Kidney (tissue), 13 donors: ENCODE measurements at regions not wholly inside any gene's neighbourhood (a gene's known extent, or its start where the extent isn't known, plus 50 kb on each side); places are given as distances from the start of the nearest gene placed in this dataset.

Experiments
- DNase-seq, 5 donors: peaks; one replicate each; pipeline ENCODE4 v3.0.0-alpha.2; 2013 to 2020
- FAIRE-seq: peaks from 2 replicates; lab custom pipeline; 2012; peaks lifted over from hg19 to GRCh38; lab: Jason Lieb, UNC
- H3K27ac ChIP-seq, 2 donors: one replicate each; pipeline ENCODE4 v1.7.0; 2013; ENCODE audit warnings: low read depth in 2 of 2, low read length in 2 of 2, inconsistent platforms in 1 of 2
- H3K27me3 ChIP-seq: one replicate; pipeline ENCODE4 v1.7.1; 2013; ENCODE audit warnings: low read length, inconsistent platforms; ENCODE audit not compliant: control insufficient read depth, insufficient read depth
- H3K36me3 ChIP-seq, 3 donors: one replicate each; pipeline versions ENCODE4 v1.7.0 to v1.7.1; 2013; ENCODE audit warnings: low read length in 3 of 3, control low read depth in 1 of 3, inconsistent platforms in 1 of 3; ENCODE audit not compliant: insufficient read depth in 3 of 3, control insufficient read depth in 2 of 3
- H3K4me1 ChIP-seq, 3 donors: one replicate each; pipeline versions ENCODE4 v1.7.0 to v1.7.1; 2013; ENCODE audit warnings: low read length in 3 of 3, inconsistent platforms in 1 of 3, low read depth in 1 of 3; ENCODE audit not compliant: control insufficient read depth in 2 of 3, insufficient read depth in 2 of 3
- H3K4me3 ChIP-seq, 3 donors: one replicate each; pipeline versions ENCODE4 v1.7.0 to v1.8.1; 2013; ENCODE audit warnings: low read length in 3 of 3, control low read depth in 1 of 3, inconsistent platforms in 1 of 3
- H3K9ac ChIP-seq, 3 donors: one replicate each; pipeline versions ENCODE4 v1.7.0 to v1.7.1; 2013; ENCODE audit warnings: low read length in 3 of 3, control low read depth in 1 of 3, inconsistent platforms in 1 of 3
- H3K9me3 ChIP-seq, 3 donors: one replicate each; pipeline versions ENCODE4 v1.7.0 to v1.7.1; 2013; ENCODE audit warnings: low read length in 3 of 3, control low read depth in 1 of 3, inconsistent platforms in 1 of 3; ENCODE audit not compliant: control insufficient read depth in 2 of 3, insufficient read depth in 1 of 3
- CTCF ChIP-seq: IDR thresholded peaks from 3 replicates; pipeline ENCODE4 v1.5.1; 2012; ENCODE audit warnings: mild to moderate bottlenecking, moderate library complexity, borderline replicate concordance; ENCODE audit not compliant: insufficient read depth; ENCODE audit errors: extremely low read depth
- intact Hi-C: fragments of 100-400 bp; cut with DNase I; formaldehyde crosslinking; loops from one replicate; pipeline ENCODE4 v1.11.1; 2022
- donor health status: control.
- donor health status: control.
- donor health status: control.
- donor health status: control.
- donor health status: control.
- donor health status: DM: yes; HTN: yes; CAD: no.
- donor health status: Normal renal cell carcinoma (clear cell type).

GRCh38 chr6:133704371-133704770, 184.5 kb upstream of the TCF21 start:
- DNase-seq (no peak), FAIRE-seq (no peak)
- H3K27me3 ChIP-seq: no peaks in the 10 kb centered on the region
- no peak overlapping the region for H3K4me3 ChIP-seq
- intact Hi-C loops: no loop called here
- no peak overlapping the region for H3K9ac ChIP-seq
- no peaks in the 10 kb centered on the region for H3K9me3 ChIP-seq
- no peak for TF ChIP-seq CTCF
- no peaks in the 10 kb centered on the region for H3K36me3 ChIP-seq
- H3K4me1 ChIP-seq: no peaks in the 10 kb centered on the region
- H3K27ac ChIP-seq: no peak overlapping the region

GRCh38 chr6:133705066-133705465, 183.8 kb upstream of the TCF21 start:
- intact Hi-C loops: no loop called here
- no peaks in the 10 kb centered on the region for H3K9me3 ChIP-seq
- H3K4me1 ChIP-seq: no peaks in the 10 kb centered on the region
- no peak overlapping the region for H3K27ac ChIP-seq
- no peak for TF ChIP-seq CTCF
- H3K4me3 ChIP-seq: no peak overlapping the region
- no peak overlapping the region for H3K9ac ChIP-seq
- no peaks in the 10 kb centered on the region for H3K36me3 ChIP-seq
- H3K27me3 ChIP-seq: no peaks in the 10 kb centered on the region
- FAIRE-seq (peak; percentile 19), DNase-seq (peak in 1 of 5 donors; percentile 31)

GRCh38 chr6:133705731-133706130, 183.2 kb upstream of the TCF21 start:
- no peak overlapping the region for H3K4me3 ChIP-seq
- intact Hi-C loops: no loop called here
- no peaks in the 10 kb centered on the region for H3K4me1 ChIP-seq
- DNase-seq: no peak
- no peak overlapping the region for H3K27ac ChIP-seq
- H3K36me3 ChIP-seq: no peaks in the 10 kb centered on the region
- H3K9ac ChIP-seq: no peak overlapping the region
- no peak for FAIRE-seq
- no peak for TF ChIP-seq CTCF
- H3K9me3 ChIP-seq: no peaks in the 10 kb centered on the region
- no peaks in the 10 kb centered on the region for H3K27me3 ChIP-seq

GRCh38 chr6:133707456-133707855, 181.5 kb upstream of the TCF21 start:
- intact Hi-C loops: no loop called here
- TF ChIP-seq CTCF: no peak
- FAIRE-seq: peak; percentile 37
- H3K27ac ChIP-seq: no peak overlapping the region
- DNase-seq: no peak
- H3K27me3 ChIP-seq: no peaks in the 10 kb centered on the region
- H3K4me3 ChIP-seq: no peak overlapping the region
- H3K9me3 ChIP-seq: no peaks in the 10 kb centered on the region
- H3K4me1 ChIP-seq: no peaks in the 10 kb centered on the region
- no peak overlapping the region for H3K9ac ChIP-seq
- no peaks in the 10 kb centered on the region for H3K36me3 ChIP-seq
